Keratinocyte (primary cell): ENCODE measurements at regions not wholly inside any gene's neighbourhood (a gene's known extent, or its start where the extent isn't known, plus 50 kb on each side); places are given as distances from the start of the nearest gene placed in this dataset.

Experiments
- DNase-seq: peaks from one replicate; pipeline ENCODE4 v3.0.0-alpha.2; 2011; ENCODE audit warnings: low read depth, missing footprints, low spot score
- FAIRE-seq: peaks from 2 replicates; lab custom pipeline; 2011; peaks lifted over from hg19 to GRCh38; lab: Jason Lieb, UNC
- H2AFZ ChIP-seq: 2 replicates; pipeline ENCODE4 v1.6.0; 2012; ENCODE audit warnings: low read length, control low read depth, inconsistent platforms; ENCODE audit not compliant: control insufficient read depth
- H3K27ac ChIP-seq: 2 replicates; pipeline ENCODE4 v1.5.1; 2011; ENCODE audit warnings: low read length; ENCODE audit not compliant: control insufficient read depth, insufficient read depth
- H3K27me3 ChIP-seq: 3 replicates; pipeline ENCODE4 v1.6.0; 2011; ENCODE audit warnings: low read length; ENCODE audit not compliant: control insufficient read depth, insufficient read depth; ENCODE audit errors: extremely low read depth
- H3K36me3 ChIP-seq, 2 experiments: 2 replicates in 1 of 2; 3 replicates in 1 of 2; pipeline ENCODE4 v1.5.1; 2011; ENCODE audit warnings: low read length in 2 of 2, mild to moderate bottlenecking in 1 of 2; ENCODE audit not compliant: control insufficient read depth in 2 of 2, insufficient read depth in 2 of 2; ENCODE audit errors: extremely low read depth in 1 of 2
- H3K4me1 ChIP-seq: 3 replicates; pipeline ENCODE4 v1.5.1; 2011; ENCODE audit warnings: low read length; ENCODE audit not compliant: control insufficient read depth, insufficient read depth; ENCODE audit errors: extremely low read depth
- H3K4me2 ChIP-seq: 3 replicates; pipeline ENCODE4 v1.6.0; 2011; ENCODE audit warnings: low read depth, low read length; ENCODE audit not compliant: control insufficient read depth, insufficient read depth; ENCODE audit errors: extremely low read depth
- H3K4me3 ChIP-seq, 3 experiments: fragments of 200-600 bp in 1 of 3; sonication (generic) in 1 of 3; 2 replicates in 2 of 3; 3 replicates in 1 of 3; pipeline ENCODE4 v1.5.1; 2011 to 2016; ENCODE audit warnings: low read length in 3 of 3, mild to moderate bottlenecking in 3 of 3, control low read depth in 2 of 3, inconsistent platforms in 1 of 3, low read depth in 1 of 3, mixed read lengths in 1 of 3, mixed run types in 1 of 3, moderate library complexity in 1 of 3; ENCODE audit not compliant: control insufficient read depth in 2 of 3, insufficient read depth in 2 of 3; ENCODE audit errors: extremely low read depth in 1 of 3
- H3K79me2 ChIP-seq: 2 replicates; pipeline ENCODE4 v1.6.0; 2012; ENCODE audit warnings: low read length; ENCODE audit not compliant: control insufficient read depth, insufficient read depth
- H3K9ac ChIP-seq: 3 replicates; pipeline ENCODE4 v1.6.0; 2011; ENCODE audit warnings: low read length; ENCODE audit not compliant: control insufficient read depth, insufficient read depth; ENCODE audit errors: extremely low read depth
- H3K9me1 ChIP-seq: 3 replicates; pipeline ENCODE4 v1.6.0; 2011; ENCODE audit warnings: low read length; ENCODE audit not compliant: control insufficient read depth, insufficient read depth; ENCODE audit errors: extremely low read depth
- H3K9me3 ChIP-seq: 2 replicates; pipeline ENCODE4 v1.5.1; 2012; ENCODE audit warnings: low read depth, low read length; ENCODE audit not compliant: control insufficient read depth
- H4K20me1 ChIP-seq: 3 replicates; pipeline ENCODE4 v1.6.0; 2011; ENCODE audit warnings: low read length; ENCODE audit not compliant: control insufficient read depth, insufficient read depth; ENCODE audit errors: extremely low read depth
- EZH2 ChIP-seq: IDR thresholded peaks from one replicate; pipeline ENCODE4 v1.6.1; 2012; ENCODE audit warnings: inconsistent platforms, mild to moderate bottlenecking, low read length, moderate library complexity
- dilution Hi-C: fragments of 300-500 bp; cut with MboI; formaldehyde crosslinking; loops from one replicate; pipeline ENCODE4 v1.7.0; 2020; ENCODE audit warnings: low sequenced_read_pairs; ENCODE audit not compliant: extremely low pct_ligation_motif_present
- TF ChIP-seq, protein P1 (sequence below), 3 experiments: IDR thresholded peaks in 1 of 3; conservative IDR thresholded peaks in 1 of 3; optimal IDR thresholded peaks in 1 of 3; 2 replicates in 2 of 3; 3 replicates in 1 of 3; pipeline versions ENCODE3 to v1.5.1; 2011; ENCODE audit warnings: low read length in 3 of 3, mild to moderate bottlenecking in 3 of 3, moderate library complexity in 2 of 3, control low read depth in 1 of 3, inconsistent platforms in 1 of 3; ENCODE audit not compliant: insufficient read depth in 2 of 3; ENCODE audit errors: extremely low read depth in 1 of 3

DNA sequence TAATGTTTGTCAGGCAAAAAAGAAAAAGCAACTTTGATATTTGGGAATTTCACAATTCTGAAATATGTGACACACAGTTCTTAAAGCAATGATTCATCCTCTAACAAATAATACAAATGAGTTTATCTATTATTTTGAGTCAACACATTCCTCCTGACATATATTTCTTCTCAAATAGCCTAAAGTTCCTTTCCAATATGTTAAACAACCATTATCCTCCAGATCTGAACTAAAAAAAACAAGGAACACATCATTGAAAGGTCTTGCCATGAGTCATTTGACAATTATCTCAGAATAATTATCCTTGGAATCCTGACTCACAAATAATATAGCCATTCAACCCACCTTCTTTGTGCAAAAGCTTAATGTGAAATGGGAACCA is 208.7 kb upstream of the CDIN1 start:
- dilution Hi-C loops, result no loop called here
- Histone ChIP-seq H4K20me1 (no peaks in the 10 kb centered on the region), H3K4me3 (no peak overlapping the region), H2AFZ (no peak overlapping the region), H3K27ac (peak overlapping the region; percentile 7), H3K36me3 (no peaks in the 10 kb centered on the region), H3K9me3 (no peaks in the 10 kb centered on the region), H3K9me1 (no peaks in the 10 kb centered on the region), H3K4me1 (peaks cover 11% of the 10 kb centered on the region), H3K79me2 (no peaks in the 10 kb centered on the region), H3K4me2 (peak overlapping the region; percentile 7), H3K27me3 (no peaks in the 10 kb centered on the region), H3K9ac (no peak overlapping the region)
- TF ChIP-seq, protein P1, sequence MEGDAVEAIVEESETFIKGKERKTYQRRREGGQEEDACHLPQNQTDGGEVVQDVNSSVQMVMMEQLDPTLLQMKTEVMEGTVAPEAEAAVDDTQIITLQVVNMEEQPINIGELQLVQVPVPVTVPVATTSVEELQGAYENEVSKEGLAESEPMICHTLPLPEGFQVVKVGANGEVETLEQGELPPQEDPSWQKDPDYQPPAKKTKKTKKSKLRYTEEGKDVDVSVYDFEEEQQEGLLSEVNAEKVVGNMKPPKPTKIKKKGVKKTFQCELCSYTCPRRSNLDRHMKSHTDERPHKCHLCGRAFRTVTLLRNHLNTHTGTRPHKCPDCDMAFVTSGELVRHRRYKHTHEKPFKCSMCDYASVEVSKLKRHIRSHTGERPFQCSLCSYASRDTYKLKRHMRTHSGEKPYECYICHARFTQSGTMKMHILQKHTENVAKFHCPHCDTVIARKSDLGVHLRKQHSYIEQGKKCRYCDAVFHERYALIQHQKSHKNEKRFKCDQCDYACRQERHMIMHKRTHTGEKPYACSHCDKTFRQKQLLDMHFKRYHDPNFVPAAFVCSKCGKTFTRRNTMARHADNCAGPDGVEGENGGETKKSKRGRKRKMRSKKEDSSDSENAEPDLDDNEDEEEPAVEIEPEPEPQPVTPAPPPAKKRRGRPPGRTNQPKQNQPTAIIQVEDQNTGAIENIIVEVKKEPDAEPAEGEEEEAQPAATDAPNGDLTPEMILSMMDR (optimal IDR thresholded peaks at IDR 0.05 in 1 of 3, IDR thresholded peaks at IDR 0.05 in 1 of 3, conservative IDR thresholded peaks at IDR 0.05 in 1 of 3; ENCODE audit: extremely low read depth in 1 of 3, insufficient read depth in 2 of 3, low read length in 3 of 3), result no peak
- no peak for TF ChIP-seq EZH2
- peak; percentile 69 for DNase-seq
- FAIRE-seq, result peak; percentile 41

DNA sequence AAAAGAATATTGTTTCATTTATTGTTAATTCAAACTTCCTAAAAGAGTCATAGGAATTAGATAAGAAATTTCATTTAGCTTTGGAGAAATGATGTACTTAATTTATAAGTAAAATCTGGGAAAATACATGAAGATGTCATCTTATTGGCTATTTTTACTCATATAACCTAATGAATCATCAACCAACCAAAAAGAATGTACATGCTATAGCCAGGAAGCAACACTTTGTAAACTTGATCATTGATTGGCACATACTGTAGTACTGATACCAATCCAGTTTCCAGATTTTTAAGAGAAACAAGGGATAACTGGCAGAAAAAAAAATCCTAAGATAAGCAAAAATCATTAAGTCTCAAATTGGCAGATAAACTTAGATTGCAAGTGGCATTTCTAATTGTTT is 207.9 kb upstream of the CDIN1 start:
- DNase-seq, result peak; percentile 45
- Histone ChIP-seq H3K9ac (no peak overlapping the region), H4K20me1 (no peaks in the 10 kb centered on the region), H3K4me2 (no peak overlapping the region), H3K9me1 (no peaks in the 10 kb centered on the region), H3K9me3 (no peaks in the 10 kb centered on the region), H3K27me3 (no peaks in the 10 kb centered on the region), H3K36me3 (no peaks in the 10 kb centered on the region), H3K4me1 (peaks cover 11% of the 10 kb centered on the region), H3K4me3 (no peak overlapping the region), H3K79me2 (no peaks in the 10 kb centered on the region), H2AFZ (no peak overlapping the region), H3K27ac (no peak overlapping the region)
- FAIRE-seq, result peak; percentile 59
- no peak for TF ChIP-seq EZH2
- TF ChIP-seq, protein P1 (optimal IDR thresholded peaks at IDR 0.05 in 1 of 3, IDR thresholded peaks at IDR 0.05 in 1 of 3, conservative IDR thresholded peaks at IDR 0.05 in 1 of 3; ENCODE audit: extremely low read depth in 1 of 3, insufficient read depth in 2 of 3, low read length in 3 of 3), result no peak
- dilution Hi-C loops, result no loop called here
